NCI-H1048 (cell line): ENCODE measurements at regions not wholly inside any gene's neighbourhood (a gene's known extent, or its start where the extent isn't known, plus 50 kb on each side); places are given as distances from the start of the nearest gene placed in this dataset.
"Not testable (repeated sequence)": the region's sequence is repeated elsewhere in the genome, so short reads cannot be mapped to it uniquely, and the experiment has no call there.

Experiments used
- DNase-seq: peaks from one replicate; lab custom pipeline; 2025; lab: John Stamatoyannopoulos, UW

- DNase-seq: no peak
Measured at GRCh38 chr7:28328822-28329660, 83.3 kb upstream of the CREB5 start.

GRCh38 chr7:28329661-28330363 is 82.5 kb upstream of the CREB5 start:
- no peak for DNase-seq

GRCh38 chr7:28330384-28331070 is 81.8 kb upstream of the CREB5 start:
- DNase-seq: no peak

- no peak for DNase-seq
Measured at GRCh38 chr7:28332046-28332445, 80.3 kb upstream of the CREB5 start.

GRCh38 chr7:28333548-28333947 is 78.8 kb upstream of the CREB5 start:
- DNase-seq: not testable (repeated sequence)

GRCh38 chr7:28336806-28337205 is 75.5 kb upstream of the CREB5 start:
- DNase-seq: no peak

- DNase-seq: no peak
Measured at GRCh38 chr7:28338041-28338440, 74.3 kb upstream of the CREB5 start.

- DNase-seq: no peak
Measured at GRCh38 chr7:28343462-28343861, 68.9 kb upstream of the CREB5 start.

GRCh38 chr7:28346256-28346655 is 66.1 kb upstream of the CREB5 start:
- no peak for DNase-seq

- no peak for DNase-seq
Measured at GRCh38 chr7:28346676-28347363, 65.5 kb upstream of the CREB5 start.

- no peak for DNase-seq
Measured at GRCh38 chr7:28347475-28348318, 64.6 kb upstream of the CREB5 start.

GRCh38 chr7:28348636-28349035 is 63.7 kb upstream of the CREB5 start:
- no peak for DNase-seq

- DNase-seq: no peak
Measured at GRCh38 chr7:28349637-28350036, 62.7 kb upstream of the CREB5 start.

GRCh38 chr7:28350662-28351061 is 61.7 kb upstream of the CREB5 start:
- DNase-seq: no peak

GRCh38 chr7:28351450-28351849 is 60.9 kb upstream of the CREB5 start:
- DNase-seq: no peak

GRCh38 chr7:28354601-28355402 is 57.5 kb upstream of the CREB5 start:
- no peak for DNase-seq

- no peak for DNase-seq
Measured at GRCh38 chr7:28355635-28356319, 56.5 kb upstream of the CREB5 start.

GRCh38 chr7:28356619-28357018 is 55.7 kb upstream of the CREB5 start:
- no peak for DNase-seq

GRCh38 chr7:28358423-28358868 is 53.9 kb upstream of the CREB5 start:
- no peak for DNase-seq

GRCh38 chr7:28360739-28361138 is 51.6 kb upstream of the CREB5 start:
- DNase-seq: no peak
